C4-2B (cell line): ENCODE measurements at regions not wholly inside any gene's neighbourhood (a gene's known extent, or its start where the extent isn't known, plus 50 kb on each side); places are given as distances from the start of the nearest gene placed in this dataset.

Experiments used
- CTCF ChIP-seq: fragments of 450-650 bp; conservative IDR thresholded peaks from 2 replicates; pipeline ENCODE4 v1.5.1; 2017; ENCODE audit warnings: mild to moderate bottlenecking
- ZFX ChIP-seq: fragments of 450-650 bp; IDR thresholded peaks from 2 replicates; pipeline ENCODE4 v1.6.1; 2017

DNA sequence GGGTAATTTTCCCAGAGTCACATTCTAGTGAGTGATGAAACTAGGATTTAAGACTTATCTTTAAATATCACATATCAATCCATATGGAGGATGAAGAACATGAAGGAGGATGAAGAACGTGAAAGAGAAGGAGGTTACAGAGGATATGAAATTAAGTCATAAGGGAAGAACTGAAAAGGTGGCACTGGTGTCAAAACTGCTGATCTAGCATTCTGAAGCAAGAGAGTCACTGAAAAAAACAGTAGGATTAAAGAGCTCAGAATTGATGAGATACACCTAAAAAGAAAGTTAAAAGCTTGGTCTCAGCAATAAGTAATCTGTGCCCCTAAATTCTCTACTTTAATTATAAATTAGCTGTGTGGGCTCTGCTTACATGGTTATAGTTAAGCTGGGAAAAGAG, 156.5 kb downstream of the KCTD12 start:
- no peak for TF ChIP-seq CTCF
- TF ChIP-seq ZFX: no peak
